ENCODE measurements at regions not wholly inside any gene's neighbourhood (a gene's known extent, or its start where the extent isn't known, plus 50 kb on each side); places are given as distances from the start of the nearest gene placed in this dataset.

- Histone ChIP-seq H3K9ac (ENCODE audit: insufficient read length, low read depth) (no peak overlapping the region), H3K27me3 (ENCODE audit: insufficient read depth, insufficient read length) (no peaks in the 10 kb centered on the region), H3K4me3 (ENCODE audit: insufficient read length, low read depth) (no peak overlapping the region), H3K4me1 (ENCODE audit: insufficient read depth, insufficient read length) (no peaks in the 10 kb centered on the region), H3K9me3 (ENCODE audit: insufficient read depth, low read length) (0 out of 2 replicates have a peak, but pooled peaks cover 6% of the 10 kb centered on the region), H3K36me3 (ENCODE audit: insufficient read depth, insufficient read length, low read length) (no peaks in the 10 kb centered on the region)
- no peak for TF ChIP-seq ZNF274 (IDR thresholded peaks at IDR 0.05; ENCODE audit: low read depth, low read length)
- TF ChIP-seq YY1 (IDR thresholded peaks at IDR 0.05; ENCODE audit: insufficient read depth, insufficient read length): no peak
- no peak for TF ChIP-seq SUZ12 (IDR thresholded peaks at IDR 0.05; ENCODE audit: extremely low read depth, insufficient read depth, insufficient read length)
- no peak for DNase-seq (ENCODE audit: low read depth, low spot score)
Measured at GRCh38 chr4:12679217-12679616, 804.9 kb downstream of the RAB28 start.

GRCh38 chr4:12674184-12674583, 810.0 kb downstream of the RAB28 start:
- DNase-seq (ENCODE audit: low read depth, low spot score): no peak
- Histone ChIP-seq H3K27me3 (ENCODE audit: insufficient read depth, insufficient read length) (no peaks in the 10 kb centered on the region), H3K9ac (ENCODE audit: insufficient read length, low read depth) (no peak overlapping the region), H3K4me1 (ENCODE audit: insufficient read depth, insufficient read length) (no peaks in the 10 kb centered on the region), H3K9me3 (ENCODE audit: insufficient read depth, low read length) (0 out of 2 replicates have a peak, but pooled peaks cover 7% of the 10 kb centered on the region), H3K4me3 (ENCODE audit: insufficient read length, low read depth) (no peak overlapping the region), H3K36me3 (ENCODE audit: insufficient read depth, insufficient read length, low read length) (no peaks in the 10 kb centered on the region)
- TF ChIP-seq ZNF274 (IDR thresholded peaks at IDR 0.05; ENCODE audit: low read depth, low read length) (no peak), YY1 (IDR thresholded peaks at IDR 0.05; ENCODE audit: insufficient read depth, insufficient read length) (no peak), SUZ12 (IDR thresholded peaks at IDR 0.05; ENCODE audit: extremely low read depth, insufficient read depth, insufficient read length) (no peak)

GRCh38 chr4:12672303-12672702, 811.8 kb downstream of the RAB28 start:
- H3K4me1 ChIP-seq (ENCODE audit: insufficient read depth, insufficient read length): no peaks in the 10 kb centered on the region
- H3K4me3 ChIP-seq (ENCODE audit: insufficient read length, low read depth): no peak overlapping the region
- no peak overlapping the region for H3K9ac ChIP-seq (ENCODE audit: insufficient read length, low read depth)
- H3K9me3 ChIP-seq (ENCODE audit: insufficient read depth, low read length): 0 out of 2 replicates have a peak, but pooled peaks cover 7% of the 10 kb centered on the region
- no peak for DNase-seq (ENCODE audit: low read depth, low spot score)
- H3K36me3 ChIP-seq (ENCODE audit: insufficient read depth, insufficient read length, low read length): no peaks in the 10 kb centered on the region
- no peaks in the 10 kb centered on the region for H3K27me3 ChIP-seq (ENCODE audit: insufficient read depth, insufficient read length)
- TF ChIP-seq SUZ12 (IDR thresholded peaks at IDR 0.05; ENCODE audit: extremely low read depth, insufficient read depth, insufficient read length): no peak
- TF ChIP-seq ZNF274 (IDR thresholded peaks at IDR 0.05; ENCODE audit: low read depth, low read length): no peak

- DNase-seq (ENCODE audit: low read depth, low spot score): peak; percentile 8
- Histone ChIP-seq H3K27me3 (ENCODE audit: insufficient read depth, insufficient read length) (no peaks in the 10 kb centered on the region), H3K36me3 (ENCODE audit: insufficient read depth, insufficient read length, low read length) (no peaks in the 10 kb centered on the region), H3K9ac (ENCODE audit: insufficient read length, low read depth) (no peak overlapping the region), H3K4me3 (ENCODE audit: insufficient read length, low read depth) (no peak overlapping the region), H3K9me3 (ENCODE audit: insufficient read depth, low read length) (peaks cover 9% of the 10 kb centered on the region; the same call in 1 of the 2 replicates), H3K4me1 (ENCODE audit: insufficient read depth, insufficient read length) (no peaks in the 10 kb centered on the region)
- TF ChIP-seq YY1 (IDR thresholded peaks at IDR 0.05; ENCODE audit: insufficient read depth, insufficient read length): no peak
Measured at GRCh38 chr4:12658146-12658545, 826.0 kb downstream of the RAB28 start.

- Histone ChIP-seq H3K4me3 (ENCODE audit: insufficient read length, low read depth) (no peak overlapping the region), H3K9ac (ENCODE audit: insufficient read length, low read depth) (no peak overlapping the region), H3K9me3 (ENCODE audit: insufficient read depth, low read length) (peaks cover 4% of the 10 kb centered on the region), H3K4me1 (ENCODE audit: insufficient read depth, insufficient read length) (no peaks in the 10 kb centered on the region), H3K36me3 (ENCODE audit: insufficient read depth, insufficient read length, low read length) (no peaks in the 10 kb centered on the region), H3K27me3 (ENCODE audit: insufficient read depth, insufficient read length) (no peaks in the 10 kb centered on the region)
- no peak for DNase-seq (ENCODE audit: low read depth, low spot score)
- TF ChIP-seq SUZ12 (IDR thresholded peaks at IDR 0.05; ENCODE audit: extremely low read depth, insufficient read depth, insufficient read length) (no peak), YY1 (IDR thresholded peaks at IDR 0.05; ENCODE audit: insufficient read depth, insufficient read length) (no peak), ZNF274 (IDR thresholded peaks at IDR 0.05; ENCODE audit: low read depth, low read length) (no peak)
Measured at GRCh38 chr4:12651876-12652275, 832.3 kb downstream of the RAB28 start.

GRCh38 chr4:12645732-12646131, 838.4 kb downstream of the RAB28 start:
- H3K9me3 ChIP-seq (ENCODE audit: insufficient read depth, low read length): peaks cover 4% of the 10 kb centered on the region
- H3K36me3 ChIP-seq (ENCODE audit: insufficient read depth, insufficient read length, low read length): no peaks in the 10 kb centered on the region
- H3K4me3 ChIP-seq (ENCODE audit: insufficient read length, low read depth): no peak overlapping the region
- DNase-seq (ENCODE audit: low read depth, low spot score): no peak
- H3K9ac ChIP-seq (ENCODE audit: insufficient read length, low read depth): no peak overlapping the region
- H3K27me3 ChIP-seq (ENCODE audit: insufficient read depth, insufficient read length): no peaks in the 10 kb centered on the region
- H3K4me1 ChIP-seq (ENCODE audit: insufficient read depth, insufficient read length): no peaks in the 10 kb centered on the region
- TF ChIP-seq YY1 (IDR thresholded peaks at IDR 0.05; ENCODE audit: insufficient read depth, insufficient read length) (no peak), SUZ12 (IDR thresholded peaks at IDR 0.05; ENCODE audit: extremely low read depth, insufficient read depth, insufficient read length) (no peak), ZNF274 (IDR thresholded peaks at IDR 0.05; ENCODE audit: low read depth, low read length) (no peak)

- Histone ChIP-seq H3K27me3 (ENCODE audit: insufficient read depth, insufficient read length) (no peaks in the 10 kb centered on the region), H3K9ac (ENCODE audit: insufficient read length, low read depth) (no peak overlapping the region), H3K4me1 (ENCODE audit: insufficient read depth, insufficient read length) (no peaks in the 10 kb centered on the region), H3K36me3 (ENCODE audit: insufficient read depth, insufficient read length, low read length) (no peaks in the 10 kb centered on the region), H3K9me3 (ENCODE audit: insufficient read depth, low read length) (peaks cover 4% of the 10 kb centered on the region; the same call in 1 of the 2 replicates), H3K4me3 (ENCODE audit: insufficient read length, low read depth) (no peak overlapping the region)
- no peak for DNase-seq (ENCODE audit: low read depth, low spot score)
- TF ChIP-seq SUZ12 (IDR thresholded peaks at IDR 0.05; ENCODE audit: extremely low read depth, insufficient read depth, insufficient read length) (no peak), ZNF274 (IDR thresholded peaks at IDR 0.05; ENCODE audit: low read depth, low read length) (no peak), YY1 (IDR thresholded peaks at IDR 0.05; ENCODE audit: insufficient read depth, insufficient read length) (no peak)
Measured at GRCh38 chr4:12644261-12644660, 839.9 kb downstream of the RAB28 start.

GRCh38 chr4:12636191-12636590, 847.9 kb downstream of the RAB28 start:
- no peak for DNase-seq (ENCODE audit: low read depth, low spot score)
- no peaks in the 10 kb centered on the region for H3K27me3 ChIP-seq (ENCODE audit: insufficient read depth, insufficient read length)
- H3K36me3 ChIP-seq (ENCODE audit: insufficient read depth, insufficient read length, low read length): no peaks in the 10 kb centered on the region
- no peak overlapping the region for H3K4me3 ChIP-seq (ENCODE audit: insufficient read length, low read depth)
- no peak overlapping the region for H3K9ac ChIP-seq (ENCODE audit: insufficient read length, low read depth)
- peaks cover 5% of the 10 kb centered on the region for H3K9me3 ChIP-seq (ENCODE audit: insufficient read depth, low read length)
- no peak for TF ChIP-seq YY1 (IDR thresholded peaks at IDR 0.05; ENCODE audit: insufficient read depth, insufficient read length)
- no peaks in the 10 kb centered on the region for H3K4me1 ChIP-seq (ENCODE audit: insufficient read depth, insufficient read length)

Data from NT2/D1 (cell line).